NCI-H2029 (cell line): ENCODE measurements at regions not wholly inside any gene's neighbourhood (a gene's known extent, or its start where the extent isn't known, plus 50 kb on each side); places are given as distances from the start of the nearest gene placed in this dataset.
A peak's percentile ranks its signal among the peaks of the same experiment; 100 is the strongest.
"Not testable (repeated sequence)": the region's sequence is repeated elsewhere in the genome, so short reads cannot be mapped to it uniquely, and the experiment has no call there.

ENCODE experiments used
- DNase-seq: peaks from one replicate; lab custom pipeline; 2025; lab: John Stamatoyannopoulos, UW

GRCh38 chr2:137886083-137886831, 78.0 kb upstream of the HNMT start:
- no peak for DNase-seq

DNA sequence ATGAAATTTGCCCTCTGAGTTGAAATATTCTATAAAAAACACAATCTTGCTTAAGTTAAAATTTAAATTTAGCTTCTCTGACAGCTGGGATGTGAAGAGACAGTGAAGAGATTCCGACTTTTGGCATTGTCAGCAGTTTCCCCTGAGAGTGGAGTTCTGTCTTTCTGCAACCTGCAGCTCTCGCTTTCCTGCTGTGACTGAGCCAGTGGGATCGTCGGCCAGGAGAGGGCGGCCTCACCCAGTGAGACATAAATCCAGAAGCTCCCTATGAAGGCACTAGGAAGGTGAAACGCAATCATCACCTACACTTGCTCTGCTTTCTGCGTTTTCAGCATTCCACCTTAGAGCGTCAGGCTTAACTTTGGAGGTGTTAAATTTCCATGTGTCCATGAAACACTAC, 75.4 kb upstream of the HNMT start:
- DNase-seq: peak; percentile 19

- peak; percentile 23 for DNase-seq
Observed at GRCh38 chr2:137892739-137893138, 71.5 kb upstream of the HNMT start.

GRCh38 chr2:137893145-137893544, 71.1 kb upstream of the HNMT start:
- no peak for DNase-seq

DNA sequence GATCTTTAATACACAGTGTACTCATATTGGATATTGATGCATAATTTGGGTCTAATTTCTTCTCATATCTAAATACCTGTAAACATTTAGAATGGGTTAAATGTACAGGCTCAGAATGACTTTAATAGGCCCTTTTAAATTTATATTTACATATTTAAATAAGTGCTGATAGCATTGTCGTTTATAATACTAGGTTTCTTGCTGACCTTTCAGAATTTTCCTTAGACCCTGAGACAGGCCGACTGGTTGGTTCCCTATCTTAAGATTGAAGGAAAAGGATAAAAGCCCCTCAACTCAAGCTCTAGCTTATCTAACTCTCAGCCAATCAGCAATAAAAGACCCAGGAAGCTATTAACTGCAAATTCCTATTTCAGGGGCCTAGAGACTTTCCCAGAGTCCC, 67.8 kb upstream of the HNMT start:
- DNase-seq: no peak

DNA sequence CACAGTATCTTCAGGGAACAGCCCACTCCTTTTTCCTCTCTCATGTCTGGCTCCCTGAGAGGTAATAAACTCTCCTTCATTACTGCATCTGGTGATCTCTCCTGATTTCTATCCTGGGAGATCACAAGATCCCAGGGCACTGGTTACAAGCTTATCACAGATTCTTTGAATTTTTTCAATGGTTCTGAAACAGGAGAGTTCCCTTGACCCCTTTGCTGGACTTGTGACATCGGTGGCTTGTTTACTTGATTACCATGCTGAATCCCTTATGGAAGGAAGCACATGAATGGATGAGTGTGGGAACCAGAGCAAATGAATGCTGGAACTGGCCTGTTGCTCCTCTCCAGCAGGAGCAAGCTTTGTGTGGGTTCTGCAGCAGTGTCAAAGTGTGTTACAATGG, 67.2 kb upstream of the HNMT start:
- DNase-seq: no peak

- no peak for DNase-seq
Observed at GRCh38 chr2:137900421-137901141, 63.7 kb upstream of the HNMT start.

DNA sequence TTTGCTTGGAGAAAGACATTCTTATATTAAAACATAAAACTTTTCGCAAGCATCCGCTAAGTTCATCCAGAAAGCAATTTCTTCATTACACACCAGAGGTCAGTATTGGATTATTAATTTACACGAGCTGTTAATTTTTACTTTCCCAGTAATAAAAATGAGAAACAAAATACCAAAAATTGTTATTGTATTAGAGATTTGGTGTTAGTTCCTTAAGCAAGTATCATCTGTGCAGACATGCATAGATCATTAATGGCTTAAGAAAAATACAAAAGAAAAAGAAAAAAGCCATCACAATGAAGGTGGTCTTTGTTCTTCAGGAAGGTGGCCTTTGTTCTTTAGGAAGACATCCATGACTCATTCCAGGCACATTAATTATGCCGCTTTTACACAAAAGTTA, 53.6 kb upstream of the HNMT start:
- no peak for DNase-seq

- no peak for DNase-seq
Observed at GRCh38 chr2:137912371-137912770, 51.9 kb upstream of the HNMT start.

GRCh38 chr2:137913169-137913568, 51.1 kb upstream of the HNMT start:
- no peak for DNase-seq

- not testable (repeated sequence) for DNase-seq
Observed at GRCh38 chr2:137913648-137914047, 50.6 kb upstream of the HNMT start.
